Stomach smooth muscle (tissue), 2 donors: ENCODE measurements at regions not wholly inside any gene's neighbourhood (a gene's known extent, or its start where the extent isn't known, plus 50 kb on each side); places are given as distances from the start of the nearest gene placed in this dataset.

Experiments
- H3K27ac ChIP-seq: one replicate; pipeline ENCODE4 v1.7.0; 2013; ENCODE audit warnings: mild to moderate bottlenecking, low read length, inconsistent platforms
- H3K27me3 ChIP-seq, 2 donors: one replicate each; pipeline ENCODE4 v1.7.0; 2013; ENCODE audit warnings: low read length in 2 of 2; ENCODE audit not compliant: insufficient read depth in 2 of 2, control insufficient read depth in 1 of 2
- H3K36me3 ChIP-seq, 2 donors: one replicate each; pipeline ENCODE4 v1.7.0; 2013; ENCODE audit warnings: low read length in 2 of 2; ENCODE audit not compliant: control insufficient read depth in 2 of 2, insufficient read depth in 2 of 2
- H3K4me1 ChIP-seq: one replicate; pipeline ENCODE4 v1.7.0; 2013; ENCODE audit warnings: low read length; ENCODE audit not compliant: control insufficient read depth, insufficient read depth
- H3K4me3 ChIP-seq, 2 donors: one replicate each; pipeline ENCODE4 v1.7.0; 2013; ENCODE audit warnings: low read length in 2 of 2
- H3K9ac ChIP-seq, 2 donors: one replicate each; pipeline ENCODE4 v1.7.0; 2013; ENCODE audit warnings: low read length in 2 of 2, mild to moderate bottlenecking in 1 of 2
- H3K9me3 ChIP-seq, 2 donors: one replicate each; pipeline ENCODE4 v1.7.0; 2013; ENCODE audit warnings: low read length in 2 of 2; ENCODE audit not compliant: control insufficient read depth in 2 of 2
- donor health status: healthy.
- donor health status: Pancreatic carcinoma.

GRCh38 chr15:25183581-25184251 is 228.9 kb downstream of the SNRPN start:
- Histone ChIP-seq H3K36me3 (no peaks in the 10 kb centered on the region), H3K4me1 (no peaks in the 10 kb centered on the region), H3K9me3 (peaks cover 0 to 33% of the 10 kb centered on the region in 2 donors), H3K27ac (no peak overlapping the region), H3K9ac (no peak overlapping the region), H3K4me3 (no peak overlapping the region), H3K27me3 (no peaks in the 10 kb centered on the region)

GRCh38 chr15:25184356-25185155 is 229.8 kb downstream of the SNRPN start:
- H3K9me3 ChIP-seq, result peaks cover 0 to 37% of the 10 kb centered on the region in 2 donors

DNA sequence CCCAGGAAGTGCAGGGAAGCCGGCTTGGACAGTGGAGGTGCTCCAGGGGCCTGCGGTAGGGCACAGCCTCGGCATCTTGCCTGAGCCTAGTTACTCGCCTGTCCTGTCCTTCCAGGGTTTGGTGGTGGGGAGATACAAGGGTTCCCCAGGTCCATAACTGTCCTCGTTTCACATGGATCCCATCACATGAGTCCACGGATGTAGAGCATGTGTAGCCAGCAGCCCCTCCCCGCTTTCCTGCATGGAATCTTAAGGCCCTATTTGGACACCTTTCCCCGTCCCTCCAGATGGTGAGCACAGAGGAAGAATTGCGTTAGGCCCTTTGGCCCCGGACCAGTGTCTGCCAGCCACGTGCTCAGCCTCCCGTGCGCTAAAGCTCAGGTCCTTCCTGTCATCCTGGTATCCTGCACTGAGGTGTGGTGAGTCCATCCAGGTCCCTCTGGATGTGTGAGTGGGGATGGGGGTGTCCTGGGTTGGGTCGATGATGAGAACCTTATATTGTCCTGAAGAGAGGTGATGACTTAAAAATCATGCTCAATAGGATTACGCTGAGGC is 230.4 kb downstream of the SNRPN start:
- Histone ChIP-seq H3K4me3 (no peak overlapping the region), H3K27me3 (no peaks in the 10 kb centered on the region), H3K4me1 (no peaks in the 10 kb centered on the region), H3K36me3 (no peaks in the 10 kb centered on the region), H3K27ac (no peak overlapping the region), H3K9me3 (peaks cover 0 to 38% of the 10 kb centered on the region in 2 donors), H3K9ac (no peak overlapping the region)

More at GRCh38 chr15:25184356-25185155, 229.8 kb downstream of the SNRPN start:
- H3K36me3 ChIP-seq, result no peaks in the 10 kb centered on the region
- H3K9ac ChIP-seq, result no peak overlapping the region
- no peak overlapping the region for H3K27ac ChIP-seq
- H3K4me1 ChIP-seq, result no peaks in the 10 kb centered on the region
- no peak overlapping the region for H3K4me3 ChIP-seq
- H3K27me3 ChIP-seq, result no peaks in the 10 kb centered on the region

DNA sequence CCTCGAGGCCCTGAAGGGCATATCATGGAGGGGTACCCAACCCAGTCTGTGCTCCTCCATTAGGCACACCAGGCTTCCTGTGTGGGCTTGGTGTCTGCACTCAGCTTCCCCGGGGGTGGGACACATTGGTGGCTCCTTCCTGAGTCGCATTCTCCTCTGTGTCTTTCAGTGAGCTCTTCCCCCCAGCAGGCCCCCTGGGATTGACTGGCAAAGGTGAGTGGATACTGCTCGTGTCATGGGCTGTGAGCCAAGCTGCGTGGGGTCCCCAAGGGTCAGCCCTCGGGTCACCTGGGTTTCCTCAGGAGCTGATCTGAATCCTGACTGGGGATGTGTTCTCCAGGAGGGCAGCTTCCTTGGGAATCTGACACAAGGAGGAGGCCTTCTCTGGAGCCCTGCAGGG is 231.0 kb downstream of the SNRPN start:
- Histone ChIP-seq H3K36me3 (no peaks in the 10 kb centered on the region), H3K9me3 (peaks cover 0 to 40% of the 10 kb centered on the region in 2 donors), H3K4me3 (no peak overlapping the region), H3K27me3 (no peaks in the 10 kb centered on the region), H3K27ac (no peak overlapping the region), H3K9ac (no peak overlapping the region), H3K4me1 (no peaks in the 10 kb centered on the region)

DNA sequence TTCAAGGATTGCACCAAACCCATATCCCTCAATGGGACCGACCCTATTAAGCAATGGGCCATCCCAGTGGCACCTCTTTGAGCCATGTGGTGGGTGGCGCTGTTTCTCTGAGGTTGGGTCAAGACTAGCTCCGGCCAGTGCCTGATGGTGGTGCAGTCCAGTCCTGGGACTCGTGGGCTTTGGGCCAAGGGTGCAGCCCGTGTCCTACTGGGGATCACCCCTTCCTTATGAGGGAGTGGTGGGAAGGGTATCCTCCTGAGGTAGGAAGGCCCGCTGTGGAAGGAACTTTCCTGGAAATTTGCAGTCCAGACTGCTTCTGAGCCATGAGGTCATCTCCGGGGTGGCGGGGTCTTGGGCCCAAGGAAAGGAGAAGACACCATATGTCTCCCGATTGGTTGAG is 231.6 kb downstream of the SNRPN start:
- H3K9ac ChIP-seq, result no peak overlapping the region
- no peaks in the 10 kb centered on the region for H3K36me3 ChIP-seq
- no peaks in the 10 kb centered on the region for H3K27me3 ChIP-seq
- no peak overlapping the region for H3K4me3 ChIP-seq
- H3K4me1 ChIP-seq, result no peaks in the 10 kb centered on the region
- H3K27ac ChIP-seq, result no peak overlapping the region
- peaks cover 0 to 37% of the 10 kb centered on the region in 2 donors for H3K9me3 ChIP-seq

DNA sequence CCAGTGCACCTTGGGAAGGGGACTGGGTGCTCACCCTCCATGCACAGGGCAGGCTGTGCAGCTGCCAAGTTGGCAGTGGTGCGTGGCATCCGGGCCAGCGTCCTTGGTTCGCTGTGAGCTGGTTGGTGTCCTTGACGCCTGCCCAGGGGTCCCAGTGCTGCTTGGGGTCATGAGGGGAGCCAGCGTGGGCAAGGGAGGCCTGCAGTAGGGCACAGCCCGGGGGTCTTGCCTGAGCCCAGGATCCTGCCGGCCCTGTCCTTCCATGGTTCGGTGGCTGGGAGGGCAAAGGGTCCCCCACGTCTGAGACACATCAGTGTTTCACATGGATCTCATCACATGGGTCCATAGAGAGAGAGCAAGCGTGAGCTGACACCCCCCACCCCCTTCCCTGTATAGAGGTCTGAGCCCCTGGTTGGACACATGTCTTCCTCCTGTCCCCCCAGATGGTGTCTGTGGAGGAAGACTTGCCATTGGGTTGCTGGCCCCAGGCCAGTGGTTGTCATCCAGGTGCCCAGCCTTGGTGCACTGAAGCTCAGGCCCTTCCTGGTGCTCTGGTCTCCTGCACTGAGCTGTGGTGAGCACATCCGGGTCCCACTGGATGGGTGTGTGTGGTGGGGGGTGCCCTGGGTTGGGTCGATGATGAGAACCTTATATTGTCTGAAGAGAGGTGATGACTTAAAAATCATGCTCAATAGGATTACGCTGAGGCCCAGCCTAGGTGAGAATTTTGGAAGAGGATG is 232.3 kb downstream of the SNRPN start:
- H3K9ac ChIP-seq, result no peak overlapping the region
- no peaks in the 10 kb centered on the region for H3K4me1 ChIP-seq
- H3K27me3 ChIP-seq, result no peaks in the 10 kb centered on the region
- no peak overlapping the region for H3K27ac ChIP-seq
- peaks cover 0 to 37% of the 10 kb centered on the region in 2 donors for H3K9me3 ChIP-seq
- no peak overlapping the region for H3K4me3 ChIP-seq
- no peaks in the 10 kb centered on the region for H3K36me3 ChIP-seq

DNA sequence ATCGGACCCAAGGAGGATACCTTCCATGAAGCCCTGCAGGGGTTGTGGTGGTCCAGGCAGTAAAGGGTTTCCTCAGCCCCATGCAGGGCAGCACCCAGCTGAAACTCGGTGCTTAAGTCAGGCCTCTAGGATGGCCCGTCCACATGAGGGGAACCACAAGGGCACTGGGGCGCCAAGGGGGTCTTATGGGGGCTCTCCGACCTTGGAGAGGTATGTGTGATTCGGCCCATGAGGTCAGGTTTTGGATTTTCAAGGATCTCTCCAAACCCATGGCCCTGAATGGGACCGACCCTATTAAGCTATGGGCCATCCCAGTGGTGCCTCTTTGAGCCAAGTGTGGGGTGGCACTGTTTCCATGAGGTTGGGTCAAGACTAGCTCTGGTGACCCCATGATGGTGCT is 233.3 kb downstream of the SNRPN start:
- Histone ChIP-seq H3K4me3 (no peak overlapping the region), H3K27ac (no peak overlapping the region), H3K36me3 (no peaks in the 10 kb centered on the region), H3K27me3 (no peaks in the 10 kb centered on the region), H3K4me1 (no peaks in the 10 kb centered on the region), H3K9me3 (peaks cover 0 to 37% of the 10 kb centered on the region in 2 donors), H3K9ac (no peak overlapping the region)

DNA sequence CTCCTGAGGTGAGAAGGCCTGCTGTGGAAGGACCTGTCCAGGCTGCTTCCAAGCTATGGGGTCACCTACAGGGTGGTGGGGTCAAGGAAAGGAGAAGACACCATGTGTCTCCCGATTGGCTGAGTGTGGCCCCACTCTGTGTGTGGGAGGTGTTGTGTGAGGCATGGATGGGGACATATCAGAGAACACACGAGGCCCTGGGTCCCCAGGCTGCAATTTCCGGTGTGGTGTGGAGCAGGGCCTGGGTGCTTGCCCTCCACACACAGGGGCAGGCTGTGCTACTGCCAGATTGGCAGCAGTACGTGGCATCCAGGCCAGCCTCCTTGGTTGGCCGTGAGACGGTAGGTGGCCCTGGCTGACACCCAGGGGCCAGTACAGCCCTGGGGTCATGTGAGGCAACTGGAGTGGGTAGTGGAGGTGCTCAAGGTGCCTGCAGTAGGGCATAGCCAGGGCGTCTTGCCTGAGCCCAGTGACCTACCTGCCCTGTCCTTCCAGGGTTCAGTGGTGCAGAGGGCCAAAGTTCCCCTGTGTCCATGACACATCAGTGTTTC is 233.8 kb downstream of the SNRPN start:
- Histone ChIP-seq H3K9me3 (peaks cover 0 to 37% of the 10 kb centered on the region in 2 donors), H3K4me3 (no peak overlapping the region), H3K9ac (no peak overlapping the region), H3K4me1 (no peaks in the 10 kb centered on the region), H3K27ac (no peak overlapping the region), H3K27me3 (no peaks in the 10 kb centered on the region), H3K36me3 (no peaks in the 10 kb centered on the region)

DNA sequence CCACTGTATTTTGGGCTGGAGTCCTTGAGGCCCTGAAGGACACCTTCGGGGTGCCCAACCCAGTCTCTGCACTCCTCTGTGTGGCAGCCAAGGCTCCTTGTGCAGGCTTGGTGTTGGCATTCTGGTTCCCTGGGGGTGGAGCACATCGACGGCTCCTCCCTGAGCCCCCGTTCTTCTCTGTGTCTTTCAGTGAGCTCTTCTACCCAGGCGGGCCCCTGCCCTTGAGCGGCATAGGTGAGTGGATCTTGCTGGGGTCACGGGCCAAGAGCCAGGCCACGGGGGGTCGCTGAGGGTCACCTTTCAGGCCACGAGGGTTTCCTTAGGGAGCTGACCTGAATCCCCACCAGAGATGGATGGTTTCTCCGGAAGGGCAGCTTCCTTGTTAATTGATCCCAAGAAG is 234.8 kb downstream of the SNRPN start:
- Histone ChIP-seq H3K4me1 (no peaks in the 10 kb centered on the region), H3K9me3 (peaks cover 0 to 37% of the 10 kb centered on the region in 2 donors), H3K9ac (no peak overlapping the region), H3K36me3 (no peaks in the 10 kb centered on the region), H3K27ac (no peak overlapping the region), H3K4me3 (no peak overlapping the region), H3K27me3 (no peaks in the 10 kb centered on the region)

GRCh38 chr15:25192651-25193050 is 237.9 kb downstream of the SNRPN start:
- H3K4me1 ChIP-seq, result no peaks in the 10 kb centered on the region
- H3K27ac ChIP-seq, result no peak overlapping the region
- H3K9me3 ChIP-seq, result peaks cover 0 to 36% of the 10 kb centered on the region in 2 donors
- H3K4me3 ChIP-seq, result no peak overlapping the region
- no peaks in the 10 kb centered on the region for H3K36me3 ChIP-seq
- no peak overlapping the region for H3K9ac ChIP-seq
- no peaks in the 10 kb centered on the region for H3K27me3 ChIP-seq
